ENCODE measurements at regions not wholly inside any gene's neighbourhood (a gene's known extent, or its start where the extent isn't known, plus 50 kb on each side); places are given as distances from the start of the nearest gene placed in this dataset.

DNA sequence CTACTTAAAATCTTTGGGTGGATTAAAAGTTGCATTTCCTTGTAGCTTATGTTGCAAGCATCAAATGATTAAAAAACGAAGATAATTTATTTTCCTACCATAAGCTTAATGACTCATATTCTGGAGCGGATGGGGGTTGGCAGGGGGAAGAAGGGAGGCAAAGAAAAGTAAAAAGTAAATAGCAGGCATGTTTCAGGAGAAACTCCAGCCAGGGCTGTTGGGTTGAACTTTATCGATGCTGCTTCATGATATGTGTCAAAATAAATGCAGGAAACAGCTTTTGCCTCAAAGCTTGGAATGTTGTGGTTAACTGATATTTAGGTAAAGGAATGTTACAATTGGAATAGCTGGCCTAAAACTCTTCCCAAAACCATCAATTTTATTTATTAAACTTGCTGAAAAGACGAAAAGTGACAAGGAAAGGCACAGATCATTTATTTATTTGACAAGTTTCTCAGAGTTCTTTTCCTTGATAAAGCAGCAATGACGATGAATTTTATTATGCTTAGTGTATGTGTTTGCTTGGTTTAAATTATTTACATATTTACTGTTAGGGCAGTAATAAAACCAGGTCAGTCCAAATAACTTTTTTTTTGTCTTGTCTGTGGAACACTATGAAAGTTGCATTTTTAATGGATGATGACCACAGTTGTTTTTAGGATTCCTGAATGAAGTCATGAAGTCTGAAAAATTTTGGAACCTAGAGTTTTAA, 177.9 kb downstream of the PCSK1 start:
- TF ChIP-seq, protein P1, sequence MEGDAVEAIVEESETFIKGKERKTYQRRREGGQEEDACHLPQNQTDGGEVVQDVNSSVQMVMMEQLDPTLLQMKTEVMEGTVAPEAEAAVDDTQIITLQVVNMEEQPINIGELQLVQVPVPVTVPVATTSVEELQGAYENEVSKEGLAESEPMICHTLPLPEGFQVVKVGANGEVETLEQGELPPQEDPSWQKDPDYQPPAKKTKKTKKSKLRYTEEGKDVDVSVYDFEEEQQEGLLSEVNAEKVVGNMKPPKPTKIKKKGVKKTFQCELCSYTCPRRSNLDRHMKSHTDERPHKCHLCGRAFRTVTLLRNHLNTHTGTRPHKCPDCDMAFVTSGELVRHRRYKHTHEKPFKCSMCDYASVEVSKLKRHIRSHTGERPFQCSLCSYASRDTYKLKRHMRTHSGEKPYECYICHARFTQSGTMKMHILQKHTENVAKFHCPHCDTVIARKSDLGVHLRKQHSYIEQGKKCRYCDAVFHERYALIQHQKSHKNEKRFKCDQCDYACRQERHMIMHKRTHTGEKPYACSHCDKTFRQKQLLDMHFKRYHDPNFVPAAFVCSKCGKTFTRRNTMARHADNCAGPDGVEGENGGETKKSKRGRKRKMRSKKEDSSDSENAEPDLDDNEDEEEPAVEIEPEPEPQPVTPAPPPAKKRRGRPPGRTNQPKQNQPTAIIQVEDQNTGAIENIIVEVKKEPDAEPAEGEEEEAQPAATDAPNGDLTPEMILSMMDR (IDR thresholded peaks at IDR 0.05): no peak
- no peak for TF ChIP-seq EP300 (IDR thresholded peaks at IDR 0.05)
- no peak for TF ChIP-seq POLR2A (IDR thresholded peaks at IDR 0.05)

Data from stomach (tissue), 4 donors.